ENCODE measurements at regions not wholly inside any gene's neighbourhood (a gene's known extent, or its start where the extent isn't known, plus 50 kb on each side); places are given as distances from the start of the nearest gene placed in this dataset.

- no peak for TF ChIP-seq ZNF23 (tag by site-specific recombination; IDR thresholded peaks at IDR 0.05; ENCODE audit: borderline replicate concordance)
- no peak for TF ChIP-seq ZNF514 (tag by site-specific recombination; IDR thresholded peaks at IDR 0.05)
- no peak for TF ChIP-seq ZNF362 (tag by site-specific recombination; IDR thresholded peaks at IDR 0.05)
- no peak for TF ChIP-seq ZNF112 (tag by site-specific recombination; IDR thresholded peaks at IDR 0.05)
- no peak for TF ChIP-seq ZNF704 (tag by site-specific recombination; IDR thresholded peaks at IDR 0.05)
- TF ChIP-seq YY2 (tag by site-specific recombination; IDR thresholded peaks at IDR 0.05), result no peak
- TF ChIP-seq ZNF138 (tag by site-specific recombination; IDR thresholded peaks at IDR 0.05; ENCODE audit: borderline replicate concordance), result no peak
- TF ChIP-seq ZNF174 (tag by site-specific recombination; IDR thresholded peaks at IDR 0.05), result no peak
- Histone ChIP-seq H3K4me1 (ENCODE audit: control insufficient read depth, insufficient read depth, low read length) (no peaks in the 10 kb centered on the region), H3K4me3 (ENCODE audit: low read depth, low read length) (no peak overlapping the region), H3K27ac (ENCODE audit: extremely low read depth, low read depth, low read length) (no peak overlapping the region), H3K9me3 (ENCODE audit: control insufficient read depth, insufficient read depth, low read depth, low read length) (no peaks in the 10 kb centered on the region), H3K36me3 (ENCODE audit: control insufficient read depth in 2 of 2, insufficient read depth in 1 of 2, low read length in 2 of 2) (no peaks in the 10 kb centered on the region)
- CTCF ChIA-PET, result no interaction called here
- POLR2A ChIA-PET, result no interaction called here
These were observed 245.6 kb upstream of the SATB1 start for GRCh38 chr3:18670759-18671158.

- CTCF ChIA-PET, result no interaction called here
- Histone ChIP-seq H3K36me3 (ENCODE audit: control insufficient read depth in 2 of 2, insufficient read depth in 1 of 2, low read length in 2 of 2) (no peaks in the 10 kb centered on the region), H3K27ac (ENCODE audit: extremely low read depth, low read depth, low read length) (no peak overlapping the region), H3K4me3 (ENCODE audit: low read depth, low read length) (no peak overlapping the region), H3K4me1 (ENCODE audit: control insufficient read depth, insufficient read depth, low read length) (no peaks in the 10 kb centered on the region), H3K9me3 (ENCODE audit: control insufficient read depth, insufficient read depth, low read depth, low read length) (no peaks in the 10 kb centered on the region)
- no peak for TF ChIP-seq ZNF785 (tag by site-specific recombination; IDR thresholded peaks at IDR 0.05)
- TF ChIP-seq PBX3 (CRISPR knock-in tag; IDR thresholded peaks at IDR 0.05), result no peak
- no peak for TF ChIP-seq ZNF658 (tag by site-specific recombination; IDR thresholded peaks at IDR 0.05)
- TF ChIP-seq ZNF548 (tag by site-specific recombination; IDR thresholded peaks at IDR 0.05), result no peak
- no peak for TF ChIP-seq ZNF677 (tag by site-specific recombination; IDR thresholded peaks at IDR 0.05)
- no peak for TF ChIP-seq ZSCAN23 (tag by site-specific recombination; IDR thresholded peaks at IDR 0.05)
- TF ChIP-seq SP2 (tag by site-specific recombination; IDR thresholded peaks at IDR 0.05), result no peak
- TF ChIP-seq ZSCAN16 (tag by site-specific recombination; IDR thresholded peaks at IDR 0.05), result no peak
- no peak for TF ChIP-seq TCF7L2 (IDR thresholded peaks at IDR 0.05; ENCODE audit: borderline replicate concordance, low read depth, low read length)
- no peak for TF ChIP-seq AEBP2 (tag by site-specific recombination; IDR thresholded peaks at IDR 0.05; ENCODE audit: borderline replicate concordance)
- TF ChIP-seq ZNF174 (tag by site-specific recombination; IDR thresholded peaks at IDR 0.05), result no peak
- no peak for TF ChIP-seq GLI2 (tag by site-specific recombination; IDR thresholded peaks at IDR 0.05; ENCODE audit: borderline replicate concordance, low read depth)
- no peak for TF ChIP-seq BCL11B (tag by site-specific recombination; IDR thresholded peaks at IDR 0.05; ENCODE audit: low read depth)
- no peak for TF ChIP-seq BCL11A (tag by site-specific recombination; IDR thresholded peaks at IDR 0.05; ENCODE audit: low read depth)
- TF ChIP-seq ZXDB (tag by site-specific recombination; IDR thresholded peaks at IDR 0.05), result no peak
- POLR2A ChIA-PET, result no interaction called here
These were observed 244.2 kb upstream of the SATB1 start for GRCh38 chr3:18669374-18669773.

Data from HEK293 (cell line).